HFF-Myc (cell line): ENCODE measurements at regions not wholly inside any gene's neighbourhood (a gene's known extent, or its start where the extent isn't known, plus 50 kb on each side); places are given as distances from the start of the nearest gene placed in this dataset.

Source experiments
- DNase-seq: peaks from one replicate; pipeline ENCODE4 v3.0.0-alpha.2; 2011; ENCODE audit warnings: low read depth; ENCODE audit errors: extremely low read depth
- H3K4me3 ChIP-seq: replicated peaks from 2 replicates; pipeline ENCODE4 v1.5.1; 2011; ENCODE audit warnings: low read depth, mild to moderate bottlenecking, control low read depth, low read length
- TF ChIP-seq, protein P1 (sequence below): IDR thresholded peaks from 2 replicates; pipeline ENCODE4 v1.5.1; 2012; ENCODE audit warnings: mild to moderate bottlenecking, low read depth, low read length, control low read depth; ENCODE audit errors: missing control alignments

DNA sequence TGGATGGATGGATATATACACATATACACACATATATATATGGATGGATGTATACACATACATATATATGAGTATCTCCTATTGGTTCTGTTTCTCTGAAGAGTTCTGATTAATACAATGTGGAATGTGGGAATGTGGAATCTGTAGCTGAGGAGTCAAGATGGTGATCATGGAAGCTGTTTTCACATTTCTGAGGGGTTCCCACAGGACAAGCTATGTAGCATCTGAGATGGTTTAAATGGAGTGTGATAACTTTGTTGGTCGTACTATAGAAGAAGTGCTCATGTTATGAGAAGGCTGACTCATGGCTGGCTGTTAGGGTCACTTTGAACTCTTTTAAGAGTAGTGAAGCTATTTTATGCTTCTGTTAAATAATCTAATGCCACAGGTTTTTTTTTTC is 279.7 kb downstream of the MEIS1 start:
- TF ChIP-seq, protein P1, sequence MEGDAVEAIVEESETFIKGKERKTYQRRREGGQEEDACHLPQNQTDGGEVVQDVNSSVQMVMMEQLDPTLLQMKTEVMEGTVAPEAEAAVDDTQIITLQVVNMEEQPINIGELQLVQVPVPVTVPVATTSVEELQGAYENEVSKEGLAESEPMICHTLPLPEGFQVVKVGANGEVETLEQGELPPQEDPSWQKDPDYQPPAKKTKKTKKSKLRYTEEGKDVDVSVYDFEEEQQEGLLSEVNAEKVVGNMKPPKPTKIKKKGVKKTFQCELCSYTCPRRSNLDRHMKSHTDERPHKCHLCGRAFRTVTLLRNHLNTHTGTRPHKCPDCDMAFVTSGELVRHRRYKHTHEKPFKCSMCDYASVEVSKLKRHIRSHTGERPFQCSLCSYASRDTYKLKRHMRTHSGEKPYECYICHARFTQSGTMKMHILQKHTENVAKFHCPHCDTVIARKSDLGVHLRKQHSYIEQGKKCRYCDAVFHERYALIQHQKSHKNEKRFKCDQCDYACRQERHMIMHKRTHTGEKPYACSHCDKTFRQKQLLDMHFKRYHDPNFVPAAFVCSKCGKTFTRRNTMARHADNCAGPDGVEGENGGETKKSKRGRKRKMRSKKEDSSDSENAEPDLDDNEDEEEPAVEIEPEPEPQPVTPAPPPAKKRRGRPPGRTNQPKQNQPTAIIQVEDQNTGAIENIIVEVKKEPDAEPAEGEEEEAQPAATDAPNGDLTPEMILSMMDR, result no peak
- no peak for DNase-seq
- no peak overlapping the region for H3K4me3 ChIP-seq

DNA sequence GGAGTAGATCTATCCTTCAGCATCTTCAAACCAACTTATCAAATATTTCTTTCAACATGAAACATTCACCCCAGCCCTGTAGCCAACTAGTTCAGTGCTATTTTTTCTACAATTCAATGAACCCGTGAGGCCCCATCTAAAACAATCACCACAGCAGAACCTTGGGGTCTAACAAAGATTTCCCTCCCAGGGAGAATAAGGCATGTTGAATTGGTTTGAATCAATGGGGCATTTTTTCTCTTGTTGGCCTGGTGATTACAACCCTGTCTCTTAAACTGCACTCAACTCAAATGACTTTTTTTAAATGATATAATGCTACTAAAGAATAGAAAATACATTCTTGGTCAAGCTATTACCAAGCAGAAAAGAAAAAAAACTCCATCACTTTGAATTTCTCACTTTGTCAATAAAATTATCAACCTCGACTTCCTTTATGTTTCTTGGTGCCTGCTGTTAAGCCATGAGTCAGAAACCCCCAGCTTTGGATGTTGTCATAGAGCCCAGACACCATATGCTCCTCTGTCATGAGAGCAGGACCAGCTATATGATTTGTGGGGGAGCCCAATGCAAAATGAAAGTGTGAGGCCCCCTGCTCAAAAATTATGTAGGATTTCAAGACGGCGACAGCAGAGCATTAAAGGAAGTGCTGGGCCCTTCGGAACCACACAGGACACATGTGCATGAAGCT is 282.4 kb downstream of the MEIS1 start:
- DNase-seq, result no peak
- no peak overlapping the region for H3K4me3 ChIP-seq
- TF ChIP-seq, protein P1, result no peak

DNA sequence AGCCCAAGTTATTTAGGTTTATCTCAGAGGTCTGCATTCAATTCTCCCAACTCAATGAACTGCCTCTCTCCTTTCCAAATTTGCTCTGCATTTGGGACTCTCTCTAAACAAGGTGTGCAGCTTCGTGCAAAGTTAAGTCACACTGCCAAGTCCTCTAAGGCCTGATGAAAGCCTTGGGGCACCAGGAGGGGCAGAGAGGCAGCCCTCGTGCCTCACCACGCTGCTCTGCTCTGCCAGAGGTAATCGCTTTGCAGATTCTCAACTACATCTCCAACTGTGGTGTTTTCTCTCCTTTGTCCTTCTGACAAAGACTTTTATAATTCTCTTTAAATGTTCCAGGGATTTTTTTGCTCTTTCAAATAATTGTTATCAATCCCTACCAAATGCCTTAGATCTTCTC is 283.0 kb downstream of the MEIS1 start:
- DNase-seq, result no peak
- H3K4me3 ChIP-seq, result no peak overlapping the region
- TF ChIP-seq, protein P1, result no peak

DNA sequence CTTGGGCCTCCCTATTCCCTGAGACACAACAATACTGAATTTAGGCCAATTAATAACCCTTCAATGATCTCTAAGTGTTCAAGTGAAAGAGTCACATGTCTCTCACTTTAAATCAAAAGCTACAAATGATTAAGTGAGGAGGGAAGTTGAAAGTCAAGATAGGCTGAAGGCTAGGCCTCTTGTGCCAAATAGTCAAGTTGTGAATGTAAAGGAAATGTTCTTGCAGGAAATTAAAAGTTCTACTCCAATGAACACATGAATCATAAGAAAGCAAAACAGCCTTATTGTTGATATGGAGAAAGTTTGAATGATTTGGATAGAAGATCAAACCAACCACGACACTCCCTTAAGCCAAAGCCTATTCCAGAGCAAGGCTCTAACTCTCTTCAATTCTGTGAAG is 286.9 kb downstream of the MEIS1 start:
- TF ChIP-seq, protein P1, result no peak
- no peak overlapping the region for H3K4me3 ChIP-seq
- DNase-seq, result no peak

DNA sequence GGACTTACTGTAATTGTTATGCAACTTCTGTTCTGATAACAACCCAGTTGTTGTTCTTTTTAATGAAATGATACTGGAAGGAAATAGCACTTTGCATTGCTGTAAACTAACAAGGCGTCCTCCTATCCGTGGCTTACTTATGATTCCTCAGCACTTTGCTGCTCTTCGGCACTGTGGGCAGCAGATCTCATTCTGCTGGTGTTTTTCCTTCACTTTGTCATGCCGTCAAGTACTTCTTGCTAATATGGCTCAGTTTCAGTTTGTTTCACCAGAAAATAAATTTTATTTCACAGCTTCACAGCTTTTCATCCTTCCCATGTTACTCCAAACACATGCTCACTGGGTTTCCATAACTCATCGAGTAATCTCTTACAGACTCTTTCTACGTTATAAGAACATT is 289.3 kb downstream of the MEIS1 start:
- no peak for DNase-seq
- TF ChIP-seq, protein P1, result no peak

DNA sequence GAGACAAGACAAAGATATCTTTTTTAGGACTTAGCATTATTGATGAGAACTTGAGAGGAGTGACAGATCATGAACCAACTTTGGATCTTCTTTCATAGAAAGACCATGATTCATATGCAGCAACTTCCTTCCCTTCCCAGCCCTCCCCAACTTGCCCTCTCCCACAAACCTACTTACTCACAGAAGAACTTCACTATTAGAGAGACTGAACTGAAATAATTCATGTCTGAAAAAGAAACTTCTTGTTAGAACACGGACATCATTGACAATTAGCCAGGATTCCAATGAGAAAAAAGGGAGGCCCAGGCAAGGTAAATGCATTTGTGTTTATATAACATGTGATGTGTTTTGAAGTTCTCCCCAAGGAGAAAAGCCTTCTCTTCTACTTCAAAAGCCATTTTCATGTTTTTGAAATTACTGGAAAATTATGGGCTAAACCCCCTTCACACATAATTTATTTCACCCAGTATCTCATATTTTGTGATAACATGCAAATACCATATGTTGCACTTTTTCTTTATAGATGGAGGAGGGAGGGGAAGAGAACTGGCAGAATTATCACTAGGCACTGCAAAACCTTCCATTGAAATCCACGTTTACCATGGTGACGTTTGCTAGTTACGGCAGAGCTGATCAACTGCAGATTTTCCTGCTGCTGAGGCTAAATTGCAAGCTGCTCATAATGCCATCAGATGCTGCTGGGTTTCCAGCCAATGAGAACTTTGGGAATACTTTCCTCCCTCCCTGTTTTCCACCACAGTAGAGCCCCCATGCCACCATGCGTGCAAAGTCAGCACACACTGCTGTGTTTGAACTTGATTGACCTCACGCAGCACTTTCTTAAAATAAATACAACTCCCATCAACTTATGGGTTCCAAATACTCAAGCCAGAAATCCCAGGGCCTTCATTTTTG is 294.7 kb downstream of the MEIS1 start:
- no peak for DNase-seq
- TF ChIP-seq, protein P1, result no peak

More for the DNA sequence above, 289.3 kb downstream of the MEIS1 start:
- H3K4me3 ChIP-seq, result no peak overlapping the region

More for the DNA sequence above, 294.7 kb downstream of the MEIS1 start:
- H3K4me3 ChIP-seq, result no peak overlapping the region
